ENCODE measurements at regions not wholly inside any gene's neighbourhood (a gene's known extent, or its start where the extent isn't known, plus 50 kb on each side); places are given as distances from the start of the nearest gene placed in this dataset.
A peak's percentile ranks its signal among the peaks of the same experiment; 100 is the strongest.

- no peaks in the 10 kb centered on the region for H3K36me3 ChIP-seq (ENCODE audit: control insufficient read depth, insufficient read depth, low read length)
- H3K4me2 ChIP-seq (ENCODE audit: insufficient read depth, low read length): no peak overlapping the region
- WGBS (ENCODE audit: insufficient coverage, low coverage, missing lambda C conversion rate): 13% methylated on average over 1 of the region's 2 CpGs
- TF ChIP-seq FOSL1 (tag; conservative IDR thresholded peaks at IDR 0.05): 0 out of 2 replicates have a peak, but pooled peaks have one; percentile 15
- TF ChIP-seq ATF1 (CRISPR knock-in tag; IDR thresholded peaks at IDR 0.05): no peak
- TF ChIP-seq ATF1 (tag; IDR thresholded peaks at IDR 0.05): peak; percentile 28; the same call in 1 of the 2 replicates
- TF ChIP-seq ZNF175 (CRISPR knock-in tag; IDR thresholded peaks at IDR 0.05; ENCODE audit: low read depth): peak; percentile 70; the same call in 1 of the 2 replicates
- no peak for TF ChIP-seq ZNF239 (CRISPR knock-in tag; IDR thresholded peaks at IDR 0.05)
- peak; percentile 45 for TF ChIP-seq ATF3 (IDR thresholded peaks at IDR 0.05)
- no peak for TF ChIP-seq ATF3 (CRISPR knock-in tag; conservative IDR thresholded peaks at IDR 0.05)
- POLR2A ChIA-PET: interaction anchor here (0.6 kb wide), 2 partner anchors 413 to 1293 kb away, joined by 3 read pairs; no protein-coding TSS in a partner anchor
- H3K27ac ChIP-seq (ENCODE audit: extremely low read depth, low read depth, low read length): no peak overlapping the region; the same call in 2 of the 3 replicates
- H3K9ac ChIP-seq (ENCODE audit: insufficient read depth in 1 of 2, low read depth in 2 of 2, low read length in 2 of 2): no peak overlapping the region
- BruUV-seq (replicated peaks): no TSS peak
- FAIRE-seq (no peak), DNase-seq (ENCODE audit: extremely low read depth in 1 of 4, low spot score in 3 of 4) (no peak), ATAC-seq (peak; percentile 10; the same call in 2 of the 3 replicates)
- H3K4me3 ChIP-seq: no peak overlapping the region
- CTCF ChIA-PET (ENCODE audit: low intra/inter-chr PET ratio): no interaction called here
- no peaks in the 10 kb centered on the region for H4K20me1 ChIP-seq (replicated peaks; ENCODE audit: control insufficient read depth, insufficient read depth, low read length)
- in situ Hi-C loops (cut with MboI) (no loop called here), intact Hi-C loops (cut with micrococcal nuclease) (no loop called here)
- no peaks in the 10 kb centered on the region for H3K9me3 ChIP-seq (replicated peaks; ENCODE audit: control insufficient read depth, insufficient read depth, low read depth, low read length)
- no peaks in the 10 kb centered on the region for H3K79me2 ChIP-seq (ENCODE audit: control insufficient read depth, insufficient read depth, low read length)
- H3K27me3 ChIP-seq (ENCODE audit: control insufficient read depth in 2 of 2, insufficient read depth in 2 of 2, low read length in 2 of 2): 0 out of 5 replicates have a peak, but pooled peaks cover 0 to 4% of the 10 kb centered on the region in 2 experiments
- H2AFZ ChIP-seq (ENCODE audit: low read depth, low read length): no peak overlapping the region
- H3K4me1 ChIP-seq (replicated peaks in 1 of 2; ENCODE audit: control insufficient read depth in 2 of 2, insufficient read depth in 2 of 2, low read length in 2 of 2): peaks cover 0 to 16% of the 10 kb centered on the region in 2 experiments; a peak in 3 of 5 replicates
- H3K9me1 ChIP-seq (ENCODE audit: control insufficient read depth, insufficient read depth, low read length): no peaks in the 10 kb centered on the region
These were observed 149.7 kb upstream of the SPRY4 start for GRCh38 chr5:142474431-142475094.

All from K562 (cell line).